NCI-H526 (cell line): ENCODE measurements at regions not wholly inside any gene's neighbourhood (a gene's known extent, or its start where the extent isn't known, plus 50 kb on each side); places are given as distances from the start of the nearest gene placed in this dataset.

Experiments used
- DNase-seq, 2 experiments: peaks; one replicate each; lab custom pipeline; 2025; lab: John Stamatoyannopoulos, UW

GRCh38 chr10:16352146-16352545 is 84.7 kb upstream of the PTER start:
- no peak for DNase-seq

GRCh38 chr10:16360001-16360400 is 76.8 kb upstream of the PTER start:
- no peak for DNase-seq

- no peak for DNase-seq
These were observed 76.4 kb upstream of the PTER start for GRCh38 chr10:16360425-16360824.

DNA sequence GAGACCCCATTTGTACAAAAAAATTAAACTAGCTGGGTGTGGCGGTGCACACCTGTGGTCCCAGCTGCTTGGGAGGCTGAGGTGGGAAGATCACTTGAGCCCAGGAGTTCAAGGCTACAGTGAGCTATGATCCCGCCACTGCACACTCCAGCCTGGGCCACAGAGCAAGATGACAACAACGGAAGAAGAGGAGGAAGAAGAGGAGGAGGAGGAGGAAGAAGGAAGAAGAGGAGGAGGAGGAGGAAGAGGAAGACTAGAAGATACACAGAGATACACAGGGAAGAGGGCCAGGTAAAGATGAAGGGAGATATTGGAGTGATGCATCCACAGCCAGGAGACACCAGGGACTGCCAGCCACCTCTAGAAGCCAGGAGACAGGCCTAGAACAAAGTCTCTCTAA is 75.7 kb upstream of the PTER start:
- no peak for DNase-seq

DNA sequence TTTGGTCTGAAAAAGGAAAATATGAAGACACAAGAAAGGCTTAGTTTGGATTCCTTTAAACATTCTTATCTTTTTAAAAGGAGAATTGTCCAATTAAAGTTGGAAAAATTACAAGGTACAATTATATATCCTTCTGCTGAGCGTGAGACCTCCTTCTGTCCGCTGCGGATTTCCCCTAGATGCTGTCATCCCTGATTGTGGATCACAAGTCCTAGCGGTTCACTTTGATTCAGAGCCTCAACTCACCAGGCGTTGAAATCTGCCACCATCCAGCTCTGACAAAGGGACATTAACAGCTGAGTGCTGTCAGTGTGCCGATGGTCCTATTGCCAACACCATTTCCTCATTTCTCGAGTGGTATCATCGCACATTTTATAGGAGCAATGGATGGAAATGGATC is 73.1 kb upstream of the PTER start:
- no peak for DNase-seq

- no peak for DNase-seq
These were observed 69.1 kb upstream of the PTER start for GRCh38 chr10:16367621-16368292.

DNA sequence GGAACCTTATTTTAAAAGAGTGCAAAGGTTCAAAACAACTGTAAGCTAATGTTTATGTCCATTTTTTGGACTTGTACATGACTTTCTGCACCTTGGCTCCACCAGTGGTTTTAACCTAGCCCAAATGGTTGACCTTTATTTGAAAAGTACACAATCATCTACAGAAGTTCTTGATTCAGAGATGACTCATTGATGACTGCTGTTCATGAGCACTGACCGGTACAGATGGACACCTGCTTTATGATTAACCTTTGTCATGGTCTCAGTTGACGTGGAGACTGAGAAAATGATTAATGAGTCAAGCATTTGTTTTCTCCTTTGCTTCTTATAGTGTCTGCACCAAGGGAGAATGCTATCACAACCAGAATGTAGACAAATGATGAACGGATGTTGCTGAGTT is 55.7 kb upstream of the PTER start:
- DNase-seq = no peak

DNA sequence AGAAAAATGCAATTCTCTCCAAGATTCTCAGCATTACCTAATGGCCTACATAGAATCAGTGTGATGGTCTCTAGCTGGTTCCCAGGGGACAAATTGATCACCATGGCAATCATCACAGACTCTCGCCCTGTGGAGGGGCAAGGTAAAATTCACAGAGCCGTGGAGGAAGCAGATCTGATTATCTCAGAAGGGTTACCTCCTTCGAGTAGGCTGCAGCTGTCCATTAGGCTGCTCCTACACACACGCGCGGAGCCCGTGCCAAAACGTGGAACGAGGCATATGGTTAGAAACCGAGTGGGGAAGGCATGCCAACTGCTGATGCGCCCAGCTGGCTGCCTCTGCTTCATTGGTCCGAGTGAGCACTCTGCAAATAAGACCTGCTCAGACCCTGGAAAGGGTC is 52.8 kb upstream of the PTER start:
- no peak for DNase-seq

DNA sequence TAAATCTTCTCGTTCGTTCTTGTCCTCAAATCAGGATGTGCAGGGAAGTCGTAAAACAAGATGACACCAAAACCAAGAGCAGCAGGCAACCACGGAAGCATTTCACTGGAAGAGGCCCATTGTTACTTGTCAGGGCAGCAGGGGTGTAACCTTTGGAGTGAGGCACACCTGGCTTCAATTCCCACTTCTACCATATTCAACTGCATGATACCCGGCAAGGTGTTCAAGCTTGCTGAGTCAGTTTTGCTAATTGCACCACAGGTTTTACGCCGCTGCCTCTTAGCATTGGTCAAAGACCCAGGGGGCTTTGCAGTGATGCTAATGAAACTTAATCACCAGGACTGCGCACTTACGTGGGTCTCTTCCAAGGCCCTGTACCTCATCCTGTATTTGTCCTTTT is 50.0 kb upstream of the PTER start:
- no peak for DNase-seq
